ENCODE measurements at regions not wholly inside any gene's neighbourhood (a gene's known extent, or its start where the extent isn't known, plus 50 kb on each side); places are given as distances from the start of the nearest gene placed in this dataset.

DNA sequence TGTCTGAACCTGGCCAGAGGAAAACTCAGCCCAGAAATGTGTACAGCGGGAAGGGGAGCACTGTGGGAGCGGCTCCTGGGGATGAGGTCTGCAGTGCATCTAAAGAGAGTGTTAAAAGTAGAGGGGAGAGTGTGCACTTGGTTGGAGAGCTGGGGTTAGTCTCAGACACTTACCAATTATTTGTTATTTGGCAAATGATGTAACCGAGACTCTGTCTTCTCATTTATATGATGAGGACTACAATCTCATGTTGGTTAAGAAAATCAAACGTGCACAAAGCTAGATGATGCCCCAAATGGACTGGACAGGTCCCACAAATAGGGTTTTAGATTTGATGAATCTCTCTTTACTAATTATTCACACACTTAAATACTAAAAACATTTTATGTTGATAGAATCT, 962.4 kb downstream of the GATA3 start:
- Histone ChIP-seq H3K4me1 (ENCODE audit: control insufficient read depth in 5 of 5, insufficient read depth in 5 of 5, low read length in 5 of 5) (no peaks in the 10 kb centered on the region), H3K36me3 (ENCODE audit: control insufficient read depth in 5 of 5, insufficient read depth in 5 of 5, low read length in 5 of 5) (no peaks in the 10 kb centered on the region), H3K27ac (ENCODE audit: low read depth, low read length) (no peak overlapping the region), H3K4me3 (ENCODE audit: low read depth in 1 of 5, low read length in 5 of 5) (no peak overlapping the region), H3K9me3 (ENCODE audit: control insufficient read depth in 5 of 5, low read length in 5 of 5) (no peaks in the 10 kb centered on the region), H3K9ac (ENCODE audit: low read length in 5 of 5) (no peak overlapping the region), H3K27me3 (ENCODE audit: control insufficient read depth in 5 of 5, insufficient read depth in 4 of 5, low read length in 5 of 5) (no peaks in the 10 kb centered on the region)

DNA sequence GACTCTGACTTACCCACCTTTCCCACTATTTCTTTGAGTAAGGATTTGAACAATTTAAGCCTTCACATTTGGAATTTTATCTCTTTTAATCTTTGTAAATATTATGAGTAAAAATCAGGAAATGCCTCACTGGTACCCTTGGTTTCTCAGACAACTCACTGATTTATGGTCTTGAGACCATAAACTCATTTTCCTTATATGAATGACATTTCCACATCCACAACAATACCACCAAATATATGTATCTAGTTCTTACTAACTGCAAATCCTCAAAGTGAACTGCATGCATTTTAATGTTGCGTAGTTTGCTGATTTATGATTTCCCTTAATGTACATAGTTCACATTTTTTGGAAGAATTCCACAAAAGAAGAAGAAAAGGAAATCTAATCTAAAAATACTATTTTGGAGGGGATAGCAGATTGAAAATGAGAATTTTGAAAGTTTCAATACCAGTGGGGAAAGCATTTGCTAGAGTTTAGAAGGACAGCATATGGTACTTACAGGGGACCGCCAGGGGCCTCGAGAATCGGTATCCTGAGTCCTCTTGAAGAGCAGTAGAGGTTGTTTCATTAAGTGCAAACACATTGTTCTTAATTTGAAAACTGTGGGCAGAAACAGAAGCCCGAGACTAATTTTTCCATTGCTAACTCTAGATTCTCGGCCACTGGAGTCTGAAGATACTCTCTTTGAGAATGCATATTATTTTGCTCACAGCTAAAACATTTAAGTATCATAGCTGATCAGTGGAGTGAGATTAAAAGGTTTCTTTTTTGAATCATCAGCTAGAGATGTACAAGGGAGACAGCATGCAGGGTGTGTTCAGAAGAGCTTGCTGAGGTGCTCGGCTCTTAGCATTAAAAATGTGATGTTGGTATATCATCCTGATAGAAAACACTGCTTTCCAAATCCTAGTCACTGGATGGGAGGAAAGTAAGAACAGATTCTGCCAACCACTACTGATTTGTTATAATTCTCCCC, 964.0 kb downstream of the GATA3 start:
- Histone ChIP-seq H3K27me3 (ENCODE audit: control insufficient read depth in 5 of 5, insufficient read depth in 4 of 5, low read length in 5 of 5) (no peaks in the 10 kb centered on the region), H3K9me3 (ENCODE audit: control insufficient read depth in 5 of 5, low read length in 5 of 5) (no peaks in the 10 kb centered on the region), H3K4me3 (ENCODE audit: low read depth in 1 of 5, low read length in 5 of 5) (no peak overlapping the region), H3K9ac (ENCODE audit: low read length in 5 of 5) (no peak overlapping the region), H3K36me3 (ENCODE audit: control insufficient read depth in 5 of 5, insufficient read depth in 5 of 5, low read length in 5 of 5) (no peaks in the 10 kb centered on the region), H3K27ac (ENCODE audit: low read depth, low read length) (no peak overlapping the region), H3K4me1 (ENCODE audit: control insufficient read depth in 5 of 5, insufficient read depth in 5 of 5, low read length in 5 of 5) (no peaks in the 10 kb centered on the region)

DNA sequence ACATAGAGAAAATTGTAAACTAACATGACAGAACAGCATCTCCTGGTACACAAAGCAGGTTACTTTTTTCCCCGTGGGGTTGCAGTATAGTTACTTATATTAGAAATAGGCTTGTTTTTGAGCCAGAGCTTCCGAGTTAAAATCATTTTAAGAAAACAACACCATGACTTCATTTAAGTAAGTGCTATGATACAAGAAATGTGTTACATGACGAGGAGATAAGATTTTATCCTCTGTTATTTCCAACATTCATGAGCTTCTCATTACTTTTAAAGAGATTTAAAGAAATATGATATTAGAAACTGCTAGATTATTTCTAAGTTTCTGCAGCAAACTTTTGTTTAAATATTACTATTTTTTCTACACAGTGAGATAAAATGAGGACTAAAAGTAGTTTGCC, 968.7 kb downstream of the GATA3 start:
- H3K4me3 ChIP-seq (ENCODE audit: low read depth in 1 of 5, low read length in 5 of 5) = no peak overlapping the region
- no peaks in the 10 kb centered on the region for H3K4me1 ChIP-seq (ENCODE audit: control insufficient read depth in 5 of 5, insufficient read depth in 5 of 5, low read length in 5 of 5)
- H3K27me3 ChIP-seq (ENCODE audit: control insufficient read depth in 5 of 5, insufficient read depth in 4 of 5, low read length in 5 of 5) = no peaks in the 10 kb centered on the region
- no peak overlapping the region for H3K9ac ChIP-seq (ENCODE audit: low read length in 5 of 5)
- H3K9me3 ChIP-seq (ENCODE audit: control insufficient read depth in 5 of 5, low read length in 5 of 5) = no peaks in the 10 kb centered on the region
- H3K36me3 ChIP-seq (ENCODE audit: control insufficient read depth in 5 of 5, insufficient read depth in 5 of 5, low read length in 5 of 5) = no peaks in the 10 kb centered on the region
- H3K27ac ChIP-seq (ENCODE audit: low read depth, low read length) = no peak overlapping the region

DNA sequence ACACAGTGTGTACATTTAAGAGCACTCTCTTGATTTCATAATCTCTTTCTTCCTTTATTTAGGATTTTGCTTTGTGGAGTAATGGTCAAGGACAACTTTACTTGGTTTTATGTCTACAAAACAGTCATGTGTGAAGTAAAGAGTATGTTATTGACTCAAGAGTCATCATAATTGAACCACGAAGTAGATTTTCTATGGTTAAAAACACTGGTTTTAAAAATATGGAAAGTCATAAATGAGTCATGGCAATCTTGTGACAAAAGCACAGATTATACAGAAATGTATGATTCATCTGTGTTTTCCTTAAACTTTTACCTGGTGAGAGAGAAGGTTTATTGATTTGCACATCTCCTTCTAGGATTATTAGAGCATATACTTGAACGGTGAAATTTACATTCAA, 969.7 kb downstream of the GATA3 start:
- Histone ChIP-seq H3K27me3 (ENCODE audit: control insufficient read depth in 5 of 5, insufficient read depth in 4 of 5, low read length in 5 of 5) (no peaks in the 10 kb centered on the region), H3K4me3 (ENCODE audit: low read depth in 1 of 5, low read length in 5 of 5) (no peak overlapping the region), H3K4me1 (ENCODE audit: control insufficient read depth in 5 of 5, insufficient read depth in 5 of 5, low read length in 5 of 5) (no peaks in the 10 kb centered on the region), H3K9me3 (ENCODE audit: control insufficient read depth in 5 of 5, low read length in 5 of 5) (no peaks in the 10 kb centered on the region), H3K9ac (ENCODE audit: low read length in 5 of 5) (no peak overlapping the region), H3K27ac (ENCODE audit: low read depth, low read length) (no peak overlapping the region), H3K36me3 (ENCODE audit: control insufficient read depth in 5 of 5, insufficient read depth in 5 of 5, low read length in 5 of 5) (no peaks in the 10 kb centered on the region)

GRCh38 chr10:9028231-9028630, 973.7 kb downstream of the GATA3 start:
- no peak overlapping the region for H3K9ac ChIP-seq (ENCODE audit: low read length in 5 of 5)
- no peaks in the 10 kb centered on the region for H3K4me1 ChIP-seq (ENCODE audit: control insufficient read depth in 5 of 5, insufficient read depth in 5 of 5, low read length in 5 of 5)
- no peaks in the 10 kb centered on the region for H3K9me3 ChIP-seq (ENCODE audit: control insufficient read depth in 5 of 5, low read length in 5 of 5)
- no peak overlapping the region for H3K27ac ChIP-seq (ENCODE audit: low read depth, low read length)
- H3K27me3 ChIP-seq (ENCODE audit: control insufficient read depth in 5 of 5, insufficient read depth in 4 of 5, low read length in 5 of 5) = no peaks in the 10 kb centered on the region
- H3K36me3 ChIP-seq (ENCODE audit: control insufficient read depth in 5 of 5, insufficient read depth in 5 of 5, low read length in 5 of 5) = no peaks in the 10 kb centered on the region
- no peak overlapping the region for H3K4me3 ChIP-seq (ENCODE audit: low read depth in 1 of 5, low read length in 5 of 5)

GRCh38 chr10:9035355-9035754, 980.9 kb downstream of the GATA3 start:
- Histone ChIP-seq H3K4me3 (ENCODE audit: low read depth in 1 of 5, low read length in 5 of 5) (no peak overlapping the region), H3K27ac (ENCODE audit: low read depth, low read length) (no peak overlapping the region), H3K36me3 (ENCODE audit: control insufficient read depth in 5 of 5, insufficient read depth in 5 of 5, low read length in 5 of 5) (no peaks in the 10 kb centered on the region), H3K4me1 (ENCODE audit: control insufficient read depth in 5 of 5, insufficient read depth in 5 of 5, low read length in 5 of 5) (peaks cover 0 to 6% (median 2%) of the 10 kb centered on the region in 5 donors), H3K9me3 (ENCODE audit: control insufficient read depth in 5 of 5, low read length in 5 of 5) (no peaks in the 10 kb centered on the region), H3K9ac (ENCODE audit: low read length in 5 of 5) (no peak overlapping the region), H3K27me3 (ENCODE audit: control insufficient read depth in 5 of 5, insufficient read depth in 4 of 5, low read length in 5 of 5) (no peaks in the 10 kb centered on the region)

GRCh38 chr10:9036711-9037204, 982.3 kb downstream of the GATA3 start:
- Histone ChIP-seq H3K27ac (ENCODE audit: low read depth, low read length) (no peak overlapping the region), H3K27me3 (ENCODE audit: control insufficient read depth in 5 of 5, insufficient read depth in 4 of 5, low read length in 5 of 5) (no peaks in the 10 kb centered on the region), H3K9me3 (ENCODE audit: control insufficient read depth in 5 of 5, low read length in 5 of 5) (no peaks in the 10 kb centered on the region), H3K9ac (ENCODE audit: low read length in 5 of 5) (no peak overlapping the region), H3K4me3 (ENCODE audit: low read depth in 1 of 5, low read length in 5 of 5) (no peak overlapping the region), H3K4me1 (ENCODE audit: control insufficient read depth in 5 of 5, insufficient read depth in 5 of 5, low read length in 5 of 5) (peaks cover 0 to 6% (median 2%) of the 10 kb centered on the region in 5 donors), H3K36me3 (ENCODE audit: control insufficient read depth in 5 of 5, insufficient read depth in 5 of 5, low read length in 5 of 5) (no peaks in the 10 kb centered on the region)

DNA sequence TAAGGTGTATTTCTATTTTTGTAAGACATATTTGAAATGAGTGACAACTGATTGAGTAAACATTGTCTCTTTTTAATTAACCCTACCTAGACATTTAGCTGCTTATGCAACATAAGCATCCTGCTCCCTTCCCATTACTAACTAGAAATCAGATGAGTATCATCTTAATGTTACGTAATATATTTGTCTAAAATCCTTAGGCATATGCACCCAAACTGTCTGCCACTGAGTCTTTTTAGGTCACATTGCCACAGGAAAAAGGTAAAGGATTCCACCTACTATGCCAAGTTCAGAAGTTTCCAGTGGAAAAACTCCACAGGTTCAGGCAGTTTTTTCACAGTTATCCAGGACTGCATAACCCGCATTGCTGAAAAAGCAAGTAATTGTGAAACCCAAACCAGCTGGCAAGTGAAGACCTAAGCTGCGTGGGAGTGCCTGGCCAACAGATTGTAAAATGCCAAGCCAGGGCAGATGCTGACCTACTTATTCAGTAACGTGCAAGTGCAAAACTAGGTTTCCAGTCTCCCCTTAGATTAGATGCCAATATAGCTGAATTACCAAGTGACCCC, 983.7 kb downstream of the GATA3 start:
- peaks cover 0 to 6% (median 2%) of the 10 kb centered on the region in 5 donors for H3K4me1 ChIP-seq (ENCODE audit: control insufficient read depth in 5 of 5, insufficient read depth in 5 of 5, low read length in 5 of 5)
- no peaks in the 10 kb centered on the region for H3K27me3 ChIP-seq (ENCODE audit: control insufficient read depth in 5 of 5, insufficient read depth in 4 of 5, low read length in 5 of 5)
- no peak overlapping the region for H3K4me3 ChIP-seq (ENCODE audit: low read depth in 1 of 5, low read length in 5 of 5)
- H3K9me3 ChIP-seq (ENCODE audit: control insufficient read depth in 5 of 5, low read length in 5 of 5) = no peaks in the 10 kb centered on the region
- no peak overlapping the region for H3K27ac ChIP-seq (ENCODE audit: low read depth, low read length)
- no peak overlapping the region for H3K9ac ChIP-seq (ENCODE audit: low read length in 5 of 5)
- no peaks in the 10 kb centered on the region for H3K36me3 ChIP-seq (ENCODE audit: control insufficient read depth in 5 of 5, insufficient read depth in 5 of 5, low read length in 5 of 5)

- Histone ChIP-seq H3K27me3 (ENCODE audit: control insufficient read depth in 5 of 5, insufficient read depth in 4 of 5, low read length in 5 of 5) (no peaks in the 10 kb centered on the region), H3K36me3 (ENCODE audit: control insufficient read depth in 5 of 5, insufficient read depth in 5 of 5, low read length in 5 of 5) (no peaks in the 10 kb centered on the region), H3K27ac (ENCODE audit: low read depth, low read length) (no peak overlapping the region), H3K4me1 (ENCODE audit: control insufficient read depth in 5 of 5, insufficient read depth in 5 of 5, low read length in 5 of 5) (peaks cover 0 to 1% (median 0%) of the 10 kb centered on the region in 5 donors), H3K9ac (ENCODE audit: low read length in 5 of 5) (no peak overlapping the region), H3K4me3 (ENCODE audit: low read depth in 1 of 5, low read length in 5 of 5) (no peak overlapping the region), H3K9me3 (ENCODE audit: control insufficient read depth in 5 of 5, low read length in 5 of 5) (no peaks in the 10 kb centered on the region)
These were observed 989.0 kb downstream of the GATA3 start for GRCh38 chr10:9043466-9043865.

GRCh38 chr10:9045311-9045710, 990.8 kb downstream of the GATA3 start:
- H3K4me3 ChIP-seq (ENCODE audit: low read depth in 1 of 5, low read length in 5 of 5) = no peak overlapping the region
- H3K9me3 ChIP-seq (ENCODE audit: control insufficient read depth in 5 of 5, low read length in 5 of 5) = peaks cover 0 to 5% (median 0%) of the 10 kb centered on the region in 5 donors
- no peak overlapping the region for H3K9ac ChIP-seq (ENCODE audit: low read length in 5 of 5)
- H3K27me3 ChIP-seq (ENCODE audit: control insufficient read depth in 5 of 5, insufficient read depth in 4 of 5, low read length in 5 of 5) = no peaks in the 10 kb centered on the region
- no peak overlapping the region for H3K27ac ChIP-seq (ENCODE audit: low read depth, low read length)
- H3K4me1 ChIP-seq (ENCODE audit: control insufficient read depth in 5 of 5, insufficient read depth in 5 of 5, low read length in 5 of 5) = no peaks in the 10 kb centered on the region
- H3K36me3 ChIP-seq (ENCODE audit: control insufficient read depth in 5 of 5, insufficient read depth in 5 of 5, low read length in 5 of 5) = no peaks in the 10 kb centered on the region
